NB4 (cell line): ENCODE measurements at regions not wholly inside any gene's neighbourhood (a gene's known extent, or its start where the extent isn't known, plus 50 kb on each side); places are given as distances from the start of the nearest gene placed in this dataset.

Source experiments
- MYC ChIP-seq: IDR thresholded peaks from 2 replicates; pipeline ENCODE4 v1.6.1; 2011; ENCODE audit warnings: low read depth, low read length
- POLR2A ChIP-seq: IDR thresholded peaks from 2 replicates; pipeline ENCODE4 v1.6.1; 2011; ENCODE audit warnings: mild to moderate bottlenecking; ENCODE audit not compliant: insufficient read length; ENCODE audit errors: extremely low read depth
- TF ChIP-seq, protein P1 (sequence below): IDR thresholded peaks from one replicate; pipeline ENCODE4 v1.5.1; 2012; ENCODE audit warnings: low read depth, low read length
- TF ChIP-seq, protein P2 (sequence below): IDR thresholded peaks from 2 replicates; pipeline ENCODE4 v1.6.1; 2011; ENCODE audit warnings: low read depth, low read length

DNA sequence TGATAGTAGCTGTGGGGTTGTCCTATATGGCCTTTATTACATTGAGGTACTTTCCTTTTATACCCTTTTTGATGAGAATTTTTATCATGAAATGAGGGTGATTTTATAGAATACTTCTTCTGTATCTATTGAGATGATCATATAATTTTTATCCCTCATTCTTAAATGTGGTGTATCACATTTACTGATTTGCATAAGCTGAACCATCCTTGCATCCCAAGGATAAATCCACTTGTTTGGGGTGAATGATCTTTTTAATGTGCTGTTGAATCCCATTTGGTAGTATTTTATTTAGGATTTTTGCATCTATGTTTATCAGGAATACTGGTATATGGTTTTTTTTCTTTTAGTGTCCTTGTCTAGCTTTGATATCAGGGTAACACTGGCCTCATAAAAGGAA lies 84.5 kb upstream of the IL6 start:
- TF ChIP-seq, protein P1, sequence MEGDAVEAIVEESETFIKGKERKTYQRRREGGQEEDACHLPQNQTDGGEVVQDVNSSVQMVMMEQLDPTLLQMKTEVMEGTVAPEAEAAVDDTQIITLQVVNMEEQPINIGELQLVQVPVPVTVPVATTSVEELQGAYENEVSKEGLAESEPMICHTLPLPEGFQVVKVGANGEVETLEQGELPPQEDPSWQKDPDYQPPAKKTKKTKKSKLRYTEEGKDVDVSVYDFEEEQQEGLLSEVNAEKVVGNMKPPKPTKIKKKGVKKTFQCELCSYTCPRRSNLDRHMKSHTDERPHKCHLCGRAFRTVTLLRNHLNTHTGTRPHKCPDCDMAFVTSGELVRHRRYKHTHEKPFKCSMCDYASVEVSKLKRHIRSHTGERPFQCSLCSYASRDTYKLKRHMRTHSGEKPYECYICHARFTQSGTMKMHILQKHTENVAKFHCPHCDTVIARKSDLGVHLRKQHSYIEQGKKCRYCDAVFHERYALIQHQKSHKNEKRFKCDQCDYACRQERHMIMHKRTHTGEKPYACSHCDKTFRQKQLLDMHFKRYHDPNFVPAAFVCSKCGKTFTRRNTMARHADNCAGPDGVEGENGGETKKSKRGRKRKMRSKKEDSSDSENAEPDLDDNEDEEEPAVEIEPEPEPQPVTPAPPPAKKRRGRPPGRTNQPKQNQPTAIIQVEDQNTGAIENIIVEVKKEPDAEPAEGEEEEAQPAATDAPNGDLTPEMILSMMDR, result no peak
- TF ChIP-seq, protein P2, sequence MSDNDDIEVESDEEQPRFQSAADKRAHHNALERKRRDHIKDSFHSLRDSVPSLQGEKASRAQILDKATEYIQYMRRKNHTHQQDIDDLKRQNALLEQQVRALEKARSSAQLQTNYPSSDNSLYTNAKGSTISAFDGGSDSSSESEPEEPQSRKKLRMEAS, result no peak
- TF ChIP-seq POLR2A (no peak), MYC (no peak)
